ENCODE measurements at regions not wholly inside any gene's neighbourhood (a gene's known extent, or its start where the extent isn't known, plus 50 kb on each side); places are given as distances from the start of the nearest gene placed in this dataset.

- WGBS, 5 donors: 72 to 84% (median 81%) methylated on average over 8 of the region's 8 CpGs
- Histone ChIP-seq H3K27ac (no peak overlapping the region), H3K27me3 (replicated peaks in 1 of 7) (no peaks in the 10 kb centered on the region), H3K4me1 (peaks cover 0 to 8% (median 0%) of the 10 kb centered on the region in 6 donors), H3K9me3 (no peaks in the 10 kb centered on the region), H3K4me3 (no peak overlapping the region), H3K36me3 (no peaks in the 10 kb centered on the region)
- no peak for DNase-seq
- intact Hi-C loops (cut with DNase I; ENCODE audit: low total_unique reads): no loop called here
- TF ChIP-seq CTCF (IDR thresholded peaks at IDR 0.05 in 8 of 11, conservative IDR thresholded peaks at IDR 0.05 in 3 of 11) (no peak), POLR2AphosphoS5 (IDR thresholded peaks at IDR 0.05) (no peak), POLR2A (IDR thresholded peaks at IDR 0.05) (no peak)
These were observed 133.0 kb downstream of the ETS2 start for GRCh38 chr21:38938769-38939168.

- no peak for TF ChIP-seq CTCF (IDR thresholded peaks at IDR 0.05 in 8 of 11, conservative IDR thresholded peaks at IDR 0.05 in 3 of 11)
- no peak for TF ChIP-seq POLR2AphosphoS5 (IDR thresholded peaks at IDR 0.05)
- no peaks in the 10 kb centered on the region for H3K36me3 ChIP-seq
- whole genome bisulfite sequencing, 5 donors: 47 to 59% (median 49%) methylated on average over 7 of the region's 7 CpGs
- no peaks in the 10 kb centered on the region for H3K9me3 ChIP-seq
- peaks cover 0 to 8% (median 0%) of the 10 kb centered on the region in 6 donors for H3K4me1 ChIP-seq
- intact Hi-C loops (cut with DNase I; ENCODE audit: low total_unique reads): no loop called here
- no peak overlapping the region for H3K27ac ChIP-seq
- no peak overlapping the region for H3K4me3 ChIP-seq
- no peaks in the 10 kb centered on the region for H3K27me3 ChIP-seq (replicated peaks in 1 of 7)
- DNase-seq: no peak
These were observed 132.6 kb downstream of the ETS2 start for GRCh38 chr21:38938343-38938742.

GRCh38 chr21:38937844-38938243 is 132.1 kb downstream of the ETS2 start:
- no peaks in the 10 kb centered on the region for H3K36me3 ChIP-seq
- TF ChIP-seq CTCF (IDR thresholded peaks at IDR 0.05 in 8 of 11, conservative IDR thresholded peaks at IDR 0.05 in 3 of 11) (no peak), POLR2A (IDR thresholded peaks at IDR 0.05) (no peak), POLR2AphosphoS5 (IDR thresholded peaks at IDR 0.05) (no peak)
- 64 to 81% (median 77%) methylated on average over 3 of the region's 3 CpGs for WGBS, 5 donors
- no peaks in the 10 kb centered on the region for H3K9me3 ChIP-seq
- no peak overlapping the region for H3K27ac ChIP-seq
- no peaks in the 10 kb centered on the region for H3K27me3 ChIP-seq (replicated peaks in 1 of 7)
- peaks cover 0 to 8% (median 0%) of the 10 kb centered on the region in 6 donors for H3K4me1 ChIP-seq
- intact Hi-C loops (cut with DNase I; ENCODE audit: low total_unique reads): no loop called here
- no peak for DNase-seq
- no peak overlapping the region for H3K4me3 ChIP-seq

- no peaks in the 10 kb centered on the region for H3K36me3 ChIP-seq
- no peak overlapping the region for H3K27ac ChIP-seq
- TF ChIP-seq POLR2A (IDR thresholded peaks at IDR 0.05): no peak
- TF ChIP-seq POLR2AphosphoS5 (IDR thresholded peaks at IDR 0.05): no peak
- no peak for TF ChIP-seq CTCF (IDR thresholded peaks at IDR 0.05 in 8 of 11, conservative IDR thresholded peaks at IDR 0.05 in 3 of 11)
- no peaks in the 10 kb centered on the region for H3K27me3 ChIP-seq (replicated peaks in 1 of 7)
- WGBS, 5 donors: 85 to 92% (median 89%) methylated on average over 3 to 4 of the region's 4 CpGs
- intact Hi-C loops (cut with DNase I; ENCODE audit: low total_unique reads): no loop called here
- no peak overlapping the region for H3K4me3 ChIP-seq
- DNase-seq: no peak
- no peaks in the 10 kb centered on the region for H3K9me3 ChIP-seq
- peaks cover 0 to 8% (median under 1%) of the 10 kb centered on the region in 6 donors for H3K4me1 ChIP-seq
These were observed 131.6 kb downstream of the ETS2 start for GRCh38 chr21:38937286-38937790.
